Natural killer cell (primary cell): ENCODE measurements at regions not wholly inside any gene's neighbourhood (a gene's known extent, or its start where the extent isn't known, plus 50 kb on each side); places are given as distances from the start of the nearest gene placed in this dataset.
"Not testable (repeated sequence)": the region's sequence is repeated elsewhere in the genome, so short reads cannot be mapped to it uniquely, and the experiment has no call there.

Experiments used
- ATAC-seq, 3 donors: fragments of 150-1000 bp in 2 of 3; fragments of 200-7000 bp in 1 of 3; cut with Tn5 transposase; 1 replicate in 1 of 3; 2 replicates in 2 of 3; pipeline ENCODE4 v1.10.0; 2021; ENCODE audit warnings: mild to moderate bottlenecking in 2 of 3, moderate library complexity in 2 of 3
- DNase-seq, 2 donors: peaks; one replicate each; pipeline versions ENCODE4 v3.0.0 to v3.0.0-alpha.2; 2013 to 2021; ENCODE audit warnings: mixed read lengths in 1 of 2
- H3K27ac ChIP-seq: one replicate; pipeline ENCODE4 v1.5.1; 2013; ENCODE audit warnings: mild to moderate bottlenecking, low read length
- H3K27me3 ChIP-seq: one replicate; pipeline ENCODE4 v1.6.1; 2013; ENCODE audit warnings: low read length; ENCODE audit not compliant: control insufficient read depth, insufficient read depth
- H3K36me3 ChIP-seq: one replicate; pipeline ENCODE4 v1.6.1; 2013; ENCODE audit warnings: low read length; ENCODE audit not compliant: control insufficient read depth, insufficient read depth
- H3K4me1 ChIP-seq: one replicate; pipeline ENCODE4 v1.6.1; 2013; ENCODE audit warnings: low read length; ENCODE audit not compliant: control insufficient read depth, insufficient read depth
- H3K4me3 ChIP-seq: one replicate; pipeline ENCODE4 v1.5.1; 2013; ENCODE audit warnings: low read length
- H3K9me3 ChIP-seq: one replicate; pipeline ENCODE4 v1.6.1; 2013; ENCODE audit warnings: low read length; ENCODE audit not compliant: control insufficient read depth, insufficient read depth
- H3K27ac Mint-ChIP-seq, 2 donors: one replicate each; pipeline ENCODE4 v1.8.0; 2022; ENCODE audit warnings: mild to moderate bottlenecking in 2 of 2, mixed read lengths in 2 of 2, moderate library complexity in 1 of 2
- H3K27me3 Mint-ChIP-seq, 2 donors: one replicate each; pipeline ENCODE4 v1.8.0; 2022; ENCODE audit warnings: low read depth in 2 of 2, mixed read lengths in 2 of 2
- H3K36me3 Mint-ChIP-seq: one replicate; pipeline ENCODE4 v1.8.0; 2022; ENCODE audit warnings: mixed read lengths
- H3K4me1 Mint-ChIP-seq, 2 donors: one replicate each; pipeline ENCODE4 v1.8.0; 2022; ENCODE audit warnings: mixed read lengths in 2 of 2
- H3K4me3 Mint-ChIP-seq: one replicate; pipeline ENCODE4 v1.8.0; 2022; ENCODE audit warnings: mild to moderate bottlenecking, moderate library complexity, mixed read lengths
- H3K9me3 Mint-ChIP-seq, 2 donors: one replicate each; pipeline ENCODE4 v1.8.0; 2022; ENCODE audit warnings: mixed read lengths in 2 of 2
- WGBS: methylation state at CpG from one replicate; pipeline ENCODE4 v1.1.7; 2013; ENCODE audit warnings: missing lambda C conversion rate; ENCODE audit not compliant: insufficient coverage; 5-methylcytosine and 5-hydroxymethylcytosine counted together
- intact Hi-C: fragments of 100-400 bp; cut with micrococcal nuclease; formaldehyde crosslinking; loops from one replicate; pipeline ENCODE4 v1.14.2; 2022
- TF ChIP-seq, protein P1 (sequence below): fragments of 200-600 bp; IDR thresholded peaks from one replicate; pipeline ENCODE4 v1.8.0; 2022; ENCODE audit warnings: antibody characterized with exemption

DNA sequence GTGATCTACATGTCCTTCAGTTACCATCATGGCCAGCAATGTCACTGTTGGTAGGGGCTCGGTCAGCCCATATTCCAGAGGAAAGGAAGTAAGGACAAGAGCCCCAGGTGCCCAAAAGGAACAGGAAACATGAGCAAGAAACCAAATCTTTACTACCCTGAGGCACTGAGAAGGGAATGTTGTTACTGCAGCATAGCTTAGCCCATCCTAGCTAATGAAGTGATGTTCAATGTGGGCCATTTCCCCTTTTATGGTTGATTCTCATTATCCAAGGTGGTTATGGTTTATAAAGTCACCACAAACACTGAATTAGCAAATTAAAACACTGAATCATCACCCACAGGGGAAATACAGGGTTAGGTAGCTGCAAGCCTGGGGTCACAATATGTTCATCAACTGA lies 88.4 kb upstream of the C10orf90 start:
- no peak overlapping the region for H3K27ac Mint-ChIP-seq
- no peak for ATAC-seq

DNA sequence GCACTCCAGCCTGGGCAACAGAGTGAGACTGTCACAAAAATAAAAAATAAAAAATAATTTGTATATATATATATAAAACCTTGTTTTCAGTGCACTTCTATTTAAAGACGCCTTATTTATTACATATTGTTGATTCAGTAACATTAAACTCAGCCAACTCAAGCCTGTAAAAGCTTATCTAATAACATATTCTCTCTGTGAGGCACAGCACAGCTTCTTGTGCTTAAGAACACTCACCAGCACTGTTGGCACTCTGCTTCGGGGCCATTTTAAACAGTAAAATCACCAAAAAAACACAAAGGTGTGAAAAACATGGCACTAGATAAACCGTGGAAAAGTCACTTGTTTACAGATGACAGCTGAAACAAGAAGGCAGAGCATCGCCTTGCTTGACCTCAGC lies 89.0 kb upstream of the C10orf90 start:
- H3K27me3 Mint-ChIP-seq = peaks cover 6 to 16% of the 10 kb centered on the region in 2 donors
- Histone ChIP-seq H3K27me3 (no peaks in the 10 kb centered on the region), H3K4me3 (no peak overlapping the region), H3K9me3 (no peaks in the 10 kb centered on the region), H3K36me3 (no peaks in the 10 kb centered on the region), H3K4me1 (no peaks in the 10 kb centered on the region), H3K27ac (no peak overlapping the region)
- intact Hi-C loops = no loop called here
- H3K9me3 Mint-ChIP-seq = peaks cover 0 to 4% of the 10 kb centered on the region in 2 donors
- DNase-seq = no peak
- ATAC-seq = no peak
- H3K4me3 Mint-ChIP-seq = no peak overlapping the region
- 81% methylated on average over 4 of the region's 4 CpGs for WGBS
- no peaks in the 10 kb centered on the region for H3K36me3 Mint-ChIP-seq
- no peak overlapping the region for H3K27ac Mint-ChIP-seq
- TF ChIP-seq, protein P1, sequence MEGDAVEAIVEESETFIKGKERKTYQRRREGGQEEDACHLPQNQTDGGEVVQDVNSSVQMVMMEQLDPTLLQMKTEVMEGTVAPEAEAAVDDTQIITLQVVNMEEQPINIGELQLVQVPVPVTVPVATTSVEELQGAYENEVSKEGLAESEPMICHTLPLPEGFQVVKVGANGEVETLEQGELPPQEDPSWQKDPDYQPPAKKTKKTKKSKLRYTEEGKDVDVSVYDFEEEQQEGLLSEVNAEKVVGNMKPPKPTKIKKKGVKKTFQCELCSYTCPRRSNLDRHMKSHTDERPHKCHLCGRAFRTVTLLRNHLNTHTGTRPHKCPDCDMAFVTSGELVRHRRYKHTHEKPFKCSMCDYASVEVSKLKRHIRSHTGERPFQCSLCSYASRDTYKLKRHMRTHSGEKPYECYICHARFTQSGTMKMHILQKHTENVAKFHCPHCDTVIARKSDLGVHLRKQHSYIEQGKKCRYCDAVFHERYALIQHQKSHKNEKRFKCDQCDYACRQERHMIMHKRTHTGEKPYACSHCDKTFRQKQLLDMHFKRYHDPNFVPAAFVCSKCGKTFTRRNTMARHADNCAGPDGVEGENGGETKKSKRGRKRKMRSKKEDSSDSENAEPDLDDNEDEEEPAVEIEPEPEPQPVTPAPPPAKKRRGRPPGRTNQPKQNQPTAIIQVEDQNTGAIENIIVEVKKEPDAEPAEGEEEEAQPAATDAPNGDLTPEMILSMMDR = no peak
- H3K4me1 Mint-ChIP-seq = no peaks in the 10 kb centered on the region

More for the DNA sequence above, 88.4 kb upstream of the C10orf90 start:
- H3K27me3 ChIP-seq = no peaks in the 10 kb centered on the region
- no peak for DNase-seq
- no peak overlapping the region for H3K4me3 ChIP-seq
- H3K4me1 ChIP-seq = no peaks in the 10 kb centered on the region
- H3K9me3 Mint-ChIP-seq = peaks cover 0 to 1% of the 10 kb centered on the region in 2 donors
- H3K36me3 ChIP-seq = no peaks in the 10 kb centered on the region
- H3K4me3 Mint-ChIP-seq = no peak overlapping the region
- peaks cover 6 to 14% of the 10 kb centered on the region in 2 donors for H3K27me3 Mint-ChIP-seq
- no peaks in the 10 kb centered on the region for H3K4me1 Mint-ChIP-seq
- intact Hi-C loops = no loop called here
- H3K36me3 Mint-ChIP-seq = no peaks in the 10 kb centered on the region
- WGBS = 82% methylated on average over 1 of the region's 1 CpG
- TF ChIP-seq, protein P1 = no peak
- no peak overlapping the region for H3K27ac ChIP-seq
- H3K9me3 ChIP-seq = no peaks in the 10 kb centered on the region

DNA sequence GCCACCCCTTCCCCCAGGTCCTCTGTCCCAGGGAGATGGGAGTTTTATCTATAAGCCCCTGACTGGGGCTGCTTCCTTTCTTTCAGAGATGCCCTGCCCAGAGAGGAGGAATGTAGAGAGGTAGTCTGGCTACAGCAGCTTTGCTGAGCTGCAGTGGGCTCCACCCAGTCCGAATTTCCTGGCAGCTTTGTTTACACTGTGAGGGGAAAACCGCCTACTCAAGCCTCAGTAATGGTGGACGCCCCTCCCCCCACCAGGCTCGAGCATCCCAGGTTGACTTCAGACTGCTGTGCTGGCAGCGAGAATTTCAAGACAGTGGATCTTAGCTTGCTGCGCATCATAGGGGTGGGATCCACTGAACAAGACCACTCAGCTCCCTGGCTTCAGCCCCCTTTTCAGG lies 96.2 kb upstream of the C10orf90 start:
- DNase-seq, H3K9me3 ChIP-seq, intact Hi-C loops, H3K9me3 Mint-ChIP-seq, H3K27ac Mint-ChIP-seq, H3K4me3 ChIP-seq, H3K27ac ChIP-seq, H3K36me3 ChIP-seq, H3K27me3 ChIP-seq, H3K4me1 ChIP-seq, H3K4me3 Mint-ChIP-seq, ATAC-seq, H3K36me3 Mint-ChIP-seq, H3K4me1 Mint-ChIP-seq, H3K27me3 Mint-ChIP-seq: not testable (repeated sequence)
- WGBS = 64% methylated on average over 6 of the region's 6 CpGs

DNA sequence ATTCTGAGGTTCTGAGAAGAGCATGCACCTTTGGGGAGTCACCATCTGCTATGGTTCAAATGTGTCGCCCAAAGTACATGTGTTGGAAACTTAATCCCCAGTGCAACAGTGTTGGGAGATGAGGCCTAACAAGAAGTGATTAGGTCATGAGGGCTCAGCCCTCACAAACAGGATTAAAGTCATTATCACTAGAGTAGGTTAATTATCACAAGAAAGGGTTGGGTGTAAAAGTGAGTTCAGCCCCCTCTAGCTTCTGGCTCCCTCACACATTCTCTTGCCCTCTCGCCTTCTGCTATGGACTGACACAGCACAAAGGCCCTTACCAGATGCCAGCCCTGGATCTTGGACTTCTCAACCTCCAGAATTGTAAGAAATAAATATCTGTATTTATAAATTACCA lies 100.3 kb upstream of the C10orf90 start:
- H3K27me3 Mint-ChIP-seq = peaks cover 3 to 5% of the 10 kb centered on the region in 2 donors
- H3K9me3 ChIP-seq = no peaks in the 10 kb centered on the region
- no peak for DNase-seq
- no peaks in the 10 kb centered on the region for H3K27me3 ChIP-seq
- H3K36me3 Mint-ChIP-seq = no peaks in the 10 kb centered on the region
- no peaks in the 10 kb centered on the region for H3K36me3 ChIP-seq
- H3K4me3 ChIP-seq = no peak overlapping the region
- ATAC-seq = no peak
- no peaks in the 10 kb centered on the region for H3K9me3 Mint-ChIP-seq
- H3K4me1 Mint-ChIP-seq = no peaks in the 10 kb centered on the region
- no peak overlapping the region for H3K4me3 Mint-ChIP-seq
- no peak overlapping the region for H3K27ac ChIP-seq
- 94% methylated on average over 2 of the region's 2 CpGs for WGBS
- TF ChIP-seq, protein P1 = no peak
- H3K4me1 ChIP-seq = no peaks in the 10 kb centered on the region
- no peak overlapping the region for H3K27ac Mint-ChIP-seq
- intact Hi-C loops = no loop called here
